Endodermal cell (in vitro differentiated cells): ENCODE measurements at regions not wholly inside any gene's neighbourhood (a gene's known extent, or its start where the extent isn't known, plus 50 kb on each side); places are given as distances from the start of the nearest gene placed in this dataset.

Source experiments
- DNase-seq: peaks from one replicate; pipeline ENCODE4 v3.0.0-alpha.2; 2017
- H3K27ac ChIP-seq: 2 replicates; pipeline ENCODE4 v1.5.1; 2013; ENCODE audit warnings: mild to moderate bottlenecking, low read depth, low read length, moderate library complexity
- H3K27me3 ChIP-seq: 2 replicates; pipeline ENCODE4 v1.6.1; 2013; ENCODE audit warnings: mild to moderate bottlenecking, low read length, moderate library complexity; ENCODE audit not compliant: insufficient read depth, control insufficient read depth, poor library complexity, severe bottlenecking
- H3K36me3 ChIP-seq: 2 replicates; pipeline ENCODE4 v1.7.0; 2013; ENCODE audit warnings: mild to moderate bottlenecking, low read length, moderate library complexity; ENCODE audit not compliant: control insufficient read depth, insufficient read depth
- H3K4me1 ChIP-seq: one replicate; pipeline ENCODE4 v1.7.0; 2013; ENCODE audit warnings: low read length; ENCODE audit not compliant: control insufficient read depth, insufficient read depth
- H3K4me3 ChIP-seq: 2 replicates; pipeline ENCODE4 v1.5.1; 2013; ENCODE audit warnings: mild to moderate bottlenecking, low read length, moderate library complexity
- H3K9ac ChIP-seq: 2 replicates; pipeline ENCODE4 v1.6.1; 2013; ENCODE audit warnings: mild to moderate bottlenecking, low read length, moderate library complexity; ENCODE audit not compliant: poor library complexity, severe bottlenecking; ENCODE audit errors: extremely low read depth
- H3K9me3 ChIP-seq: 2 replicates; pipeline ENCODE4 v1.6.1; 2013; ENCODE audit warnings: mild to moderate bottlenecking, low read length, moderate library complexity; ENCODE audit not compliant: control insufficient read depth
- H3K27ac Mint-ChIP-seq: 2 replicates; pipeline ENCODE4 v1.8.0; 2020; ENCODE audit warnings: mixed read lengths
- H3K27me3 Mint-ChIP-seq: 2 replicates; pipeline ENCODE4 v1.8.0; 2021; ENCODE audit warnings: mild to moderate bottlenecking, mixed read lengths; ENCODE audit not compliant: insufficient read depth
- H3K36me3 Mint-ChIP-seq: 2 replicates; pipeline ENCODE4 v1.8.0; 2020; ENCODE audit warnings: low read depth, mixed read lengths
- H3K4me1 Mint-ChIP-seq: 2 replicates; pipeline ENCODE4 v1.8.0; 2020; ENCODE audit warnings: mixed read lengths
- H3K4me3 Mint-ChIP-seq: 2 replicates; pipeline ENCODE4 v1.8.0; 2020; ENCODE audit warnings: mild to moderate bottlenecking, moderate library complexity, mixed read lengths
- H3K9me3 Mint-ChIP-seq: 2 replicates; pipeline ENCODE4 v1.8.0; 2020; ENCODE audit warnings: mild to moderate bottlenecking, mixed read lengths
- WGBS, 2 experiments: methylation state at CpG; one replicate each; pipeline versions ENCODE4 v1.1.5 to v1.1.7; 2013; ENCODE audit warnings: missing lambda C conversion rate in 2 of 2, mixed read lengths in 1 of 2; ENCODE audit not compliant: insufficient coverage in 1 of 2, insufficient read length in 1 of 2; 5-methylcytosine and 5-hydroxymethylcytosine counted together
- TF ChIP-seq, protein P1 (sequence below): fragments of 200-600 bp; sonication (generic); conservative IDR thresholded peaks from 2 replicates; pipeline ENCODE4 v1.5.0; 2021; ENCODE audit warnings: antibody characterized with exemption, mild to moderate bottlenecking

DNA sequence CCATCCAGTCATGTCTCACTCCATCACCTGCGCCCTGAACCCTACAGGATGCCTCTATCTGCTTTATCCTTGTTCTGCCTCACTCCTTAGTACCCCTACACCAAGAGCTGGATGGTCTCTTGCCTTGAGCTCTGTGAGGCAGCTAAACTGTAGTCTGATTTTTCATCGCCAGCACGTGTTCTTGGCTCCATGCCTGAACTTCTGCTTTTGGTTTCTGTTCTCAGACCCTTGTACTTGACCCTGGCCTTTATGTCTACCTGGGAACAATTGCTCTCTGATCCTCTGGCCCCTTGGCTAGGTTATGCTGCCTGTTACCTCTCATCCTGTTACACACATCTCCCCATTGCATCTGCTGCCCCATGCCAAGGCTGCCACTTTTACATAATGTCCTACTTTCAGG, 318.0 kb upstream of the LMCD1 start:
- H3K27me3 Mint-ChIP-seq, result no peaks in the 10 kb centered on the region

DNA sequence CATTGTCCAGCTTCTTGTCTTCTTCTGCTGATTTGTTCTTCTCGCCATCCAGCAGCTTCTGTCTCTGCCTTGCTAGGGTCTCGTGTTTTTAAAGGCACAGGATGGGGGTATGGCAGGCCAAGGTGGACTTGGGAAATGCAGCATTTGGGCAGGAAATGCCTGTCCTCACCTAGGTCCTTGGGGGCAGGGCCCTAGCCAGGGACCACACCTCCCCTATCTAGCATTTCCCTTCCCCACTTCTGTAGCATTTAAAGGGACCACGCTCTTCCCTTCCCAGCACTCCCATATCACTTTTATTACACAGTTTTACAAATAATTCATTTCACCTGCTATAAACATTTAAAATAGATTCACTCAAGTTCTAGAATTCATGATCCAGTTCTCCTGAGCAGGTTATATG, 315.4 kb upstream of the LMCD1 start:
- peaks cover 9% of the 10 kb centered on the region for H3K9me3 ChIP-seq
- peaks cover 10% of the 10 kb centered on the region for H3K9me3 Mint-ChIP-seq
- no peak for DNase-seq
- H3K4me3 ChIP-seq, result no peak overlapping the region
- no peaks in the 10 kb centered on the region for H3K27me3 Mint-ChIP-seq
- peaks cover 6% of the 10 kb centered on the region for H3K36me3 Mint-ChIP-seq
- H3K27ac Mint-ChIP-seq, result peak overlapping the region; percentile 21
- TF ChIP-seq, protein P1, sequence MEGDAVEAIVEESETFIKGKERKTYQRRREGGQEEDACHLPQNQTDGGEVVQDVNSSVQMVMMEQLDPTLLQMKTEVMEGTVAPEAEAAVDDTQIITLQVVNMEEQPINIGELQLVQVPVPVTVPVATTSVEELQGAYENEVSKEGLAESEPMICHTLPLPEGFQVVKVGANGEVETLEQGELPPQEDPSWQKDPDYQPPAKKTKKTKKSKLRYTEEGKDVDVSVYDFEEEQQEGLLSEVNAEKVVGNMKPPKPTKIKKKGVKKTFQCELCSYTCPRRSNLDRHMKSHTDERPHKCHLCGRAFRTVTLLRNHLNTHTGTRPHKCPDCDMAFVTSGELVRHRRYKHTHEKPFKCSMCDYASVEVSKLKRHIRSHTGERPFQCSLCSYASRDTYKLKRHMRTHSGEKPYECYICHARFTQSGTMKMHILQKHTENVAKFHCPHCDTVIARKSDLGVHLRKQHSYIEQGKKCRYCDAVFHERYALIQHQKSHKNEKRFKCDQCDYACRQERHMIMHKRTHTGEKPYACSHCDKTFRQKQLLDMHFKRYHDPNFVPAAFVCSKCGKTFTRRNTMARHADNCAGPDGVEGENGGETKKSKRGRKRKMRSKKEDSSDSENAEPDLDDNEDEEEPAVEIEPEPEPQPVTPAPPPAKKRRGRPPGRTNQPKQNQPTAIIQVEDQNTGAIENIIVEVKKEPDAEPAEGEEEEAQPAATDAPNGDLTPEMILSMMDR, result no peak
- peaks cover 35% of the 10 kb centered on the region for H3K4me1 Mint-ChIP-seq
- H3K9ac ChIP-seq, result no peak overlapping the region
- WGBS, 2 experiments, result 89 to 100% methylated on average over 2 to 3 of the region's 3 CpGs
- peaks cover 4% of the 10 kb centered on the region for H3K4me1 ChIP-seq
- H3K27me3 ChIP-seq, result no peaks in the 10 kb centered on the region
- no peak overlapping the region for H3K27ac ChIP-seq
- H3K36me3 ChIP-seq, result no peaks in the 10 kb centered on the region
- H3K4me3 Mint-ChIP-seq, result no peak overlapping the region

More for the DNA sequence above, 318.0 kb upstream of the LMCD1 start:
- Mint-ChIP-seq H3K9me3 (no peaks in the 10 kb centered on the region), H3K36me3 (peaks cover 2% of the 10 kb centered on the region), H3K4me3 (no peak overlapping the region), H3K27ac (peak overlapping the region; percentile 54), H3K4me1 (peaks cover 57% of the 10 kb centered on the region)
- Histone ChIP-seq H3K9ac (no peak overlapping the region), H3K36me3 (no peaks in the 10 kb centered on the region), H3K4me1 (peaks cover 4% of the 10 kb centered on the region), H3K27me3 (no peaks in the 10 kb centered on the region), H3K9me3 (no peaks in the 10 kb centered on the region), H3K4me3 (no peak overlapping the region), H3K27ac (no peak overlapping the region)
- peak; percentile 52 for DNase-seq
- 94 to 100% methylated on average over 2 to 3 of the region's 3 CpGs for WGBS, 2 experiments
- TF ChIP-seq, protein P1, result no peak

DNA sequence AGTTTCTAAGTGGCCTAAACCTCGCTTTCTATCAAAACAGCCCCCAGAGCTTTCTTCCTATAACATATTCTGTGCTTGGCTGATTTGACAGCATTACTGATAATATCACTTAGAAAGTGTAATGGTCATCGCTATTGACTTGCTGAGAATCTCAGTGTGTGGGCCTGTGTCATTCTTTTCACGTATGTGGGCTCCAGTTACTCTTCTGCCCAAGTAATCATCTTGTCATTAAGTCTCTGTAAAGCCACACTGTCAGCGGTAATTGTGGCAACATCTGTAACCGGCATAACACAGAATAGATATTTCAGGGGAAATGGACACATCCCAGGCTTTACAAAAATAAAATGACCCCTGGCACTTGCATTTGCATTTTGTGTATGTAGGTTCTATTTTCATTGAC, 313.6 kb upstream of the LMCD1 start:
- Histone ChIP-seq H3K4me1 (peaks cover 4% of the 10 kb centered on the region), H3K27ac (no peak overlapping the region), H3K27me3 (no peaks in the 10 kb centered on the region), H3K9ac (no peak overlapping the region), H3K4me3 (no peak overlapping the region), H3K36me3 (no peaks in the 10 kb centered on the region), H3K9me3 (peaks cover 9% of the 10 kb centered on the region)
- Mint-ChIP-seq H3K27ac (no peak overlapping the region), H3K36me3 (peaks cover 6% of the 10 kb centered on the region), H3K4me1 (peaks cover 20% of the 10 kb centered on the region), H3K27me3 (no peaks in the 10 kb centered on the region), H3K9me3 (peaks cover 21% of the 10 kb centered on the region), H3K4me3 (no peak overlapping the region)
- TF ChIP-seq, protein P1, result no peak
- 88 to 93% methylated on average over 5 of the region's 5 CpGs for WGBS, 2 experiments
- DNase-seq, result no peak
